ENCODE measurements at regions not wholly inside any gene's neighbourhood (a gene's known extent, or its start where the extent isn't known, plus 50 kb on each side); places are given as distances from the start of the nearest gene placed in this dataset.
"Not testable (repeated sequence)": the region's sequence is repeated elsewhere in the genome, so short reads cannot be mapped to it uniquely, and the experiment has no call there.

GRCh38 chr11:130551388-130551787 is 102.9 kb downstream of the ADAMTS15 start:
- DNase-seq = no peak

- no peak for DNase-seq
Observed at GRCh38 chr11:130553306-130553705, 104.9 kb downstream of the ADAMTS15 start.

GRCh38 chr11:130554241-130555055 is 106.0 kb downstream of the ADAMTS15 start:
- no peak for DNase-seq

- no peak for DNase-seq
Observed at GRCh38 chr11:130555251-130555841, 106.9 kb downstream of the ADAMTS15 start.

GRCh38 chr11:130560000-130560780 is 111.7 kb downstream of the ADAMTS15 start:
- DNase-seq = no peak

GRCh38 chr11:130560781-130561109 is 112.3 kb downstream of the ADAMTS15 start:
- DNase-seq = no peak

- DNase-seq = no peak
Observed at GRCh38 chr11:130561441-130561881, 113.0 kb downstream of the ADAMTS15 start.

GRCh38 chr11:130562549-130562948 is 114.1 kb downstream of the ADAMTS15 start:
- DNase-seq = no peak

GRCh38 chr11:130566360-130566759 is 117.9 kb downstream of the ADAMTS15 start:
- DNase-seq = not testable (repeated sequence)

- DNase-seq = no peak
Observed at GRCh38 chr11:130571519-130571918, 123.1 kb downstream of the ADAMTS15 start.

- no peak for DNase-seq
Observed at GRCh38 chr11:130571947-130572584, 123.6 kb downstream of the ADAMTS15 start.

- no peak for DNase-seq
Observed at GRCh38 chr11:130573767-130574166, 125.3 kb downstream of the ADAMTS15 start.

- DNase-seq = no peak
Observed at GRCh38 chr11:130574740-130575139, 126.3 kb downstream of the ADAMTS15 start.

- no peak for DNase-seq
Observed at GRCh38 chr11:130576146-130576545, 127.7 kb downstream of the ADAMTS15 start.

- no peak for DNase-seq
Observed at GRCh38 chr11:130578738-130579368, 130.4 kb downstream of the ADAMTS15 start.

- DNase-seq = no peak
Observed at GRCh38 chr11:130580372-130580771, 131.9 kb downstream of the ADAMTS15 start.

GRCh38 chr11:130580891-130581492 is 132.5 kb downstream of the ADAMTS15 start:
- DNase-seq = no peak

GRCh38 chr11:130581646-130582045 is 133.2 kb downstream of the ADAMTS15 start:
- DNase-seq = no peak

- no peak for DNase-seq
Observed at GRCh38 chr11:130582176-130582575, 133.7 kb downstream of the ADAMTS15 start.

- DNase-seq = no peak
Observed at GRCh38 chr11:130582981-130583380, 134.5 kb downstream of the ADAMTS15 start.

GRCh38 chr11:130583801-130584211 is 135.4 kb downstream of the ADAMTS15 start:
- no peak for DNase-seq

- no peak for DNase-seq
Observed at GRCh38 chr11:130585545-130585944, 137.1 kb downstream of the ADAMTS15 start.
